ENCODE measurements at regions not wholly inside any gene's neighbourhood (a gene's known extent, or its start where the extent isn't known, plus 50 kb on each side); places are given as distances from the start of the nearest gene placed in this dataset.

DNA sequence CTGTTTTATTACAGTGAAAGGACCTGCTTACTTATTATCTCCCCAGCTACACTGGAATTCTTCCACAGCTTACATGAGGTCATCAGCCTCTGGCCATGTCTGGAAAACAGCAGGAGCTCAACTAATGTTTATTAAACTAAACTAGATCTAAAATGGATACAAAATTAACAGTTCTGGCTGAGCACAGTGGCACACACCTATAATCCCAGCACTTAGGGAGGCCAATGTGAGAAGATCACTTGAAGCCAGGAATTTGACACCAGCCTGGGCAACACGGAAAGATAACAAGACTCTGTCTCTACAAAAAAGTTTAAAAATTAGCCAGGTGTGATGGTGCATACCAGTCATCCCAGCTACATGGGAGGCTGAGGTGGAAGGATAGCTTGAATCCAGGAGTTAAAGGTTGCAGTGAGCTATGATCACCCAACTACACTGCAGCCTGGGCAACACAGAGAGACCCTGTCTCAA, 220.8 kb upstream of the MARCKS start:
- TF ChIP-seq, protein P1, sequence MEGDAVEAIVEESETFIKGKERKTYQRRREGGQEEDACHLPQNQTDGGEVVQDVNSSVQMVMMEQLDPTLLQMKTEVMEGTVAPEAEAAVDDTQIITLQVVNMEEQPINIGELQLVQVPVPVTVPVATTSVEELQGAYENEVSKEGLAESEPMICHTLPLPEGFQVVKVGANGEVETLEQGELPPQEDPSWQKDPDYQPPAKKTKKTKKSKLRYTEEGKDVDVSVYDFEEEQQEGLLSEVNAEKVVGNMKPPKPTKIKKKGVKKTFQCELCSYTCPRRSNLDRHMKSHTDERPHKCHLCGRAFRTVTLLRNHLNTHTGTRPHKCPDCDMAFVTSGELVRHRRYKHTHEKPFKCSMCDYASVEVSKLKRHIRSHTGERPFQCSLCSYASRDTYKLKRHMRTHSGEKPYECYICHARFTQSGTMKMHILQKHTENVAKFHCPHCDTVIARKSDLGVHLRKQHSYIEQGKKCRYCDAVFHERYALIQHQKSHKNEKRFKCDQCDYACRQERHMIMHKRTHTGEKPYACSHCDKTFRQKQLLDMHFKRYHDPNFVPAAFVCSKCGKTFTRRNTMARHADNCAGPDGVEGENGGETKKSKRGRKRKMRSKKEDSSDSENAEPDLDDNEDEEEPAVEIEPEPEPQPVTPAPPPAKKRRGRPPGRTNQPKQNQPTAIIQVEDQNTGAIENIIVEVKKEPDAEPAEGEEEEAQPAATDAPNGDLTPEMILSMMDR (IDR thresholded peaks at IDR 0.05) = no peak
- no peak for TF ChIP-seq POLR2A (IDR thresholded peaks at IDR 0.05)
